Nephron progenitor cell (in vitro differentiated cells): ENCODE measurements at regions not wholly inside any gene's neighbourhood (a gene's known extent, or its start where the extent isn't known, plus 50 kb on each side); places are given as distances from the start of the nearest gene placed in this dataset.
"Not testable (repeated sequence)": the region's sequence is repeated elsewhere in the genome, so short reads cannot be mapped to it uniquely, and the experiment has no call there.

Experiments
- DNase-seq: peaks from one replicate; pipeline ENCODE4 v3.0.0; 2021
- H3K27ac Mint-ChIP-seq: 2 replicates; pipeline ENCODE4 v1.8.0; 2021; ENCODE audit warnings: mild to moderate bottlenecking, moderate library complexity, mixed read lengths
- H3K27me3 Mint-ChIP-seq: 2 replicates; pipeline ENCODE4 v1.8.0; 2021; ENCODE audit warnings: mild to moderate bottlenecking, low read depth, mixed read lengths; ENCODE audit not compliant: poor library complexity
- H3K36me3 Mint-ChIP-seq: 2 replicates; pipeline ENCODE4 v1.8.0; 2021; ENCODE audit warnings: low read depth, mixed read lengths
- H3K4me1 Mint-ChIP-seq: 2 replicates; pipeline ENCODE4 v1.8.0; 2021; ENCODE audit warnings: mixed read lengths
- H3K4me3 Mint-ChIP-seq: 2 replicates; pipeline ENCODE4 v1.8.0; 2021; ENCODE audit warnings: mild to moderate bottlenecking, moderate library complexity, mixed read lengths
- H3K9me3 Mint-ChIP-seq: 2 replicates; pipeline ENCODE4 v1.8.0; 2021; ENCODE audit warnings: mild to moderate bottlenecking, moderate library complexity, mixed read lengths
- CTCF ChIP-seq: fragments of 200-600 bp; sonication (generic); IDR thresholded peaks from 2 replicates; pipeline ENCODE4 v1.5.0; 2021; ENCODE audit warnings: antibody characterized with exemption

GRCh38 chr3:168693870-168694269 lies 598.1 kb upstream of the GOLIM4 start:
- no peak for DNase-seq
- Mint-ChIP-seq H3K9me3 (peaks cover 3% of the 10 kb centered on the region), H3K4me3 (no peak overlapping the region), H3K27me3 (no peaks in the 10 kb centered on the region), H3K36me3 (no peaks in the 10 kb centered on the region), H3K27ac (no peak overlapping the region), H3K4me1 (no peaks in the 10 kb centered on the region)
- TF ChIP-seq CTCF, result no peak

DNA sequence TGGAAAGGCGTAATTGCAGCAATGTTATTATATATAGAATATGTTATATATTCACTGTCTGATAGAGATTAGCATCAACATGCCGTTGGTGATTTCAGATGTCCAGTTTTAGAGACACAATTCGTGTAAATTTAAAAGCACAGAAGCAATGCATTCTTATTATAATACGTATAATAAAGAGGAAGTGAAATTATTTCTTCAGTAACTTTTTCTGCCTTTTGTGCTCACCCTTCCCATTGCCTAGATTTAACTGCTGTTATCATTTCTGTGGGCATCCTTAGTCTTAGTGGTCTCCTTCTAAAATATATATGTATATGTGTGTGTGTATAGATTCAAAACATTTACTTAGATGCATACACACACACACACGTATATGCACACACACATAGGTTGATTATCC lies 592.5 kb upstream of the GOLIM4 start:
- no peak overlapping the region for H3K4me3 Mint-ChIP-seq
- H3K36me3 Mint-ChIP-seq, result no peaks in the 10 kb centered on the region
- H3K4me1 Mint-ChIP-seq, result no peaks in the 10 kb centered on the region
- no peak for DNase-seq
- no peaks in the 10 kb centered on the region for H3K27me3 Mint-ChIP-seq
- no peaks in the 10 kb centered on the region for H3K9me3 Mint-ChIP-seq
- TF ChIP-seq CTCF, result no peak
- no peak overlapping the region for H3K27ac Mint-ChIP-seq

DNA sequence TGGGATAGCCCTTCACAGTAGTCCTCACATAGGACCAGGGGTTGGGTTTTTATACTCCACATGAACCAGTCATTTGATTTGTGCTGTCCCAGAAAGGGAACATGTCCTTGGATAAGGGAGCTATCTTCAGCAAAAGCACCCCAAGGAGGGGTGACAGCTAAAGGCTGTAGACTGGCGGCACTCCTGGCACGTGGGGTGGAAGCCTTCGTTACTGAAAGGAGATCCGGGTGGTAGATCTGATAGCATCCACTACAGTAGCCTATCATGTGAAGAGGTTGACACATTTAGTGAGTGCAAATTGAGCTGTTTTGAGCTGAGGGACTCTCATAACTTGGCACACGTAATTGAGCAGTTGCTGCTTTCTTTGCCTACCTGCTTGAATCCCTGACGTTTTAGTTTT lies 588.8 kb upstream of the GOLIM4 start:
- no peak overlapping the region for H3K27ac Mint-ChIP-seq
- no peaks in the 10 kb centered on the region for H3K36me3 Mint-ChIP-seq
- H3K4me3 Mint-ChIP-seq, result no peak overlapping the region
- no peaks in the 10 kb centered on the region for H3K4me1 Mint-ChIP-seq
- H3K9me3 Mint-ChIP-seq, result no peaks in the 10 kb centered on the region
- no peak for DNase-seq
- no peak for TF ChIP-seq CTCF
- H3K27me3 Mint-ChIP-seq, result no peaks in the 10 kb centered on the region

DNA sequence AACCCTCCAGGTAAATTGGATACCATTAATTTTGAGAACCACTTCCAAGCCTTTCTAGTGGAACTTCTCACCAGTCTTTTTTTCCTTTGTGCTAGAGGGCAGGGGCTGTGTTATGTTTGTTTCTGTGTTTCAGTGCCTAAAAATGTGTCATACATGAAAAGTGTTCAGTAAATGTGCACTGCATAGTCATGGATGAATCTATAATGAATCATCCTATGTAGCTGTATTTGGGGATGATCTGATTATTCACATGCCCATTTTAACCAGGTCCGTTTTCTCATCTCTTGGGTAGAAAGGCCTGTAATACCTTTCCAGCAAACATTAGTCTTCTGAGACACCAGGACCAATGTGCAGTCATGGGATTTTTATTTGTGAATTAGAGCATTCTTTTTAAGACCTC lies 583.0 kb upstream of the GOLIM4 start:
- H3K27me3 Mint-ChIP-seq, result no peaks in the 10 kb centered on the region
- DNase-seq, result no peak
- H3K4me3 Mint-ChIP-seq, result no peak overlapping the region
- no peaks in the 10 kb centered on the region for H3K9me3 Mint-ChIP-seq
- H3K36me3 Mint-ChIP-seq, result no peaks in the 10 kb centered on the region
- no peak overlapping the region for H3K27ac Mint-ChIP-seq
- no peaks in the 10 kb centered on the region for H3K4me1 Mint-ChIP-seq
- no peak for TF ChIP-seq CTCF

DNA sequence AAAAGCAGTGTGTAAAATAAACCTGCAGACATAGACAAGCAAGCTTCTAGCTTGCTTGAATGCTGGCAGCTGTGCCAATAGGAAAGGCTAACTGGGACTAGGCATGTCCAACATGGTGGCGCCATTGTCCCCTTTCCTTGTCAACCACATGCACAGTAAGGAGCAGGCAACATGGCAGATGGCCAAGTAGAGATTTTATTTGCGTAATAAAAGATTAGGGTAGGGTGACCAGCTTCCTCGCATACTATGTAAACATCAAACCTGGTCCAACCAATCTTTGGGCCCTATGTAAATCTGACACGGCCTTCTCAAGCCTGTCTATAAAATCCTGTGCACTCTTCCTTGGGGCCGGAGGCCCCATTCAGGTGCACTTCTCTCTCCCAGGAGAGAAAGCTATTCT lies 575.4 kb upstream of the GOLIM4 start:
- Mint-ChIP-seq H3K36me3 (no peaks in the 10 kb centered on the region), H3K4me3 (no peak overlapping the region), H3K27me3 (no peaks in the 10 kb centered on the region), H3K9me3 (no peaks in the 10 kb centered on the region), H3K27ac (no peak overlapping the region), H3K4me1 (peaks cover 8% of the 10 kb centered on the region)
- no peak for DNase-seq
- no peak for TF ChIP-seq CTCF

GRCh38 chr3:168660879-168661657 lies 565.3 kb upstream of the GOLIM4 start:
- not testable (repeated sequence) for H3K4me1 Mint-ChIP-seq, H3K27me3 Mint-ChIP-seq, H3K27ac Mint-ChIP-seq, H3K36me3 Mint-ChIP-seq, DNase-seq, H3K9me3 Mint-ChIP-seq, H3K4me3 Mint-ChIP-seq
